Midbrain (tissue), 1 donor: ENCODE measurements at regions not wholly inside any gene's neighbourhood (a gene's known extent, or its start where the extent isn't known, plus 50 kb on each side); places are given as distances from the start of the nearest gene placed in this dataset.
A peak's percentile ranks its signal among the peaks of the same experiment; 100 is the strongest.

Source experiments
- DNase-seq: peaks from one replicate; lab custom pipeline; 2025; lab: John Stamatoyannopoulos, UW

- peak; percentile 36 for DNase-seq
Observed at GRCh38 chr21:16357994-16358393, 628.2 kb downstream of the USP25 start.

GRCh38 chr21:16358784-16359183 lies 629.0 kb downstream of the USP25 start:
- DNase-seq: no peak

GRCh38 chr21:16363100-16363499 lies 633.3 kb downstream of the USP25 start:
- DNase-seq: no peak

GRCh38 chr21:16363518-16363917 lies 633.7 kb downstream of the USP25 start:
- no peak for DNase-seq

GRCh38 chr21:16366207-16366606 lies 636.4 kb downstream of the USP25 start:
- no peak for DNase-seq

GRCh38 chr21:16367079-16367478 lies 637.3 kb downstream of the USP25 start:
- DNase-seq: no peak

- DNase-seq: no peak
Observed at GRCh38 chr21:16370186-16370585, 640.4 kb downstream of the USP25 start.

GRCh38 chr21:16372586-16372985 lies 642.8 kb downstream of the USP25 start:
- no peak for DNase-seq

GRCh38 chr21:16376673-16377072 lies 646.9 kb downstream of the USP25 start:
- DNase-seq: no peak

- no peak for DNase-seq
Observed at GRCh38 chr21:16377120-16377658, 647.4 kb downstream of the USP25 start.

- DNase-seq: no peak
Observed at GRCh38 chr21:16377857-16378256, 648.1 kb downstream of the USP25 start.

- no peak for DNase-seq
Observed at GRCh38 chr21:16378525-16378924, 648.7 kb downstream of the USP25 start.

- DNase-seq: no peak
Observed at GRCh38 chr21:16388291-16388690, 658.5 kb downstream of the USP25 start.

GRCh38 chr21:16388911-16389560 lies 659.3 kb downstream of the USP25 start:
- DNase-seq: no peak

- DNase-seq: no peak
Observed at GRCh38 chr21:16389643-16390042, 659.9 kb downstream of the USP25 start.

- DNase-seq: no peak
Observed at GRCh38 chr21:16395285-16395684, 665.5 kb downstream of the USP25 start.

GRCh38 chr21:16402752-16403151 lies 673.0 kb downstream of the USP25 start:
- no peak for DNase-seq

- no peak for DNase-seq
Observed at GRCh38 chr21:16404776-16405175, 675.0 kb downstream of the USP25 start.

- DNase-seq: no peak
Observed at GRCh38 chr21:16406355-16406754, 676.6 kb downstream of the USP25 start.

- DNase-seq: no peak
Observed at GRCh38 chr21:16407403-16408240, 677.8 kb downstream of the USP25 start.

- no peak for DNase-seq
Observed at GRCh38 chr21:16408280-16408679, 678.5 kb downstream of the USP25 start.

GRCh38 chr21:16409352-16409751 lies 679.6 kb downstream of the USP25 start:
- DNase-seq: no peak

- DNase-seq: no peak
Observed at GRCh38 chr21:16418226-16418625, 688.4 kb downstream of the USP25 start.
